AML-193 (cell line): ENCODE measurements at regions not wholly inside any gene's neighbourhood (a gene's known extent, or its start where the extent isn't known, plus 50 kb on each side); places are given as distances from the start of the nearest gene placed in this dataset.

ENCODE experiments used
- DNase-seq, 2 experiments: peaks; one replicate each; lab custom pipeline; 2025; lab: John Stamatoyannopoulos, UW

- DNase-seq: no peak
Observed at GRCh38 chr13:99027661-99028425, 50.0 kb upstream of the DOCK9 start.

GRCh38 chr13:99028890-99029289 is 51.0 kb upstream of the DOCK9 start:
- peak; percentile 27 to 63 for DNase-seq

GRCh38 chr13:99029576-99029975 is 51.7 kb upstream of the DOCK9 start:
- DNase-seq: no peak

- no peak for DNase-seq
Observed at GRCh38 chr13:99030326-99030725, 52.5 kb upstream of the DOCK9 start.

GRCh38 chr13:99031832-99032231 is 54.0 kb upstream of the DOCK9 start:
- DNase-seq: no peak

GRCh38 chr13:99033814-99034213 is 56.0 kb upstream of the DOCK9 start:
- DNase-seq: peak; percentile 58 to 60

- no peak for DNase-seq
Observed at GRCh38 chr13:99034333-99035085, 56.6 kb upstream of the DOCK9 start.

GRCh38 chr13:99035715-99036114 is 57.9 kb upstream of the DOCK9 start:
- no peak for DNase-seq

- DNase-seq: no peak
Observed at GRCh38 chr13:99037756-99038155, 59.9 kb upstream of the DOCK9 start.

- no peak for DNase-seq
Observed at GRCh38 chr13:99039718-99040280, 61.9 kb upstream of the DOCK9 start.

GRCh38 chr13:99040536-99041131 is 62.8 kb upstream of the DOCK9 start:
- DNase-seq: no peak

- no peak for DNase-seq
Observed at GRCh38 chr13:99041337-99041736, 63.5 kb upstream of the DOCK9 start.

GRCh38 chr13:99041788-99042187 is 63.9 kb upstream of the DOCK9 start:
- no peak for DNase-seq

- no peak for DNase-seq
Observed at GRCh38 chr13:99042521-99043250, 64.8 kb upstream of the DOCK9 start.

GRCh38 chr13:99043831-99044231 is 66.0 kb upstream of the DOCK9 start:
- no peak for DNase-seq

GRCh38 chr13:99044764-99045163 is 66.9 kb upstream of the DOCK9 start:
- DNase-seq: no peak

- DNase-seq: no peak
Observed at GRCh38 chr13:99045396-99045795, 67.5 kb upstream of the DOCK9 start.

- DNase-seq: no peak
Observed at GRCh38 chr13:99046851-99047250, 69.0 kb upstream of the DOCK9 start.

GRCh38 chr13:99050983-99051488 is 73.2 kb upstream of the DOCK9 start:
- no peak for DNase-seq

- DNase-seq: no peak
Observed at GRCh38 chr13:99051768-99052455, 74.0 kb upstream of the DOCK9 start.

GRCh38 chr13:99053636-99054233 is 75.9 kb upstream of the DOCK9 start:
- no peak for DNase-seq
